ENCODE measurements at regions not wholly inside any gene's neighbourhood (a gene's known extent, or its start where the extent isn't known, plus 50 kb on each side); places are given as distances from the start of the nearest gene placed in this dataset.

DNA sequence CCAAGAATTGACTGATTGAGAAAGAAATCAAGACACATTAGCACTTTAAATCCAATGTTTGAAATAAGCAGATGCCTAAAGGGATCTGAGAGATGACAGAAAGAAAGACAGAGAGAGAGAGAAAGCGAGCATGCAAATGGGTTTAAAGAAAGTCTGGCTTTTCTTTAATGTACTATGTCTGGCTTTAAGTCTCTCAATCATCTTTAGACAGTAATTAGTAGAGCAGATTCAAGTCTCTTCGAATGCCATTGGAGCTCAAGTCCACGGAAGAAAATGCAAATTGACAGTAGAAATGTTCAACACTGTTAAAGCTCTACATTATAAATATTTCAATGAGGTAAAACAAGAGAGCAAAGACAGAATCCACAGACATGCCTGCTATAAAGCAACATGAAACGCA lies 1480.2 kb upstream of the CDH8 start:
- TF ChIP-seq EZH2 (optimal IDR thresholded peaks at IDR 0.05; ENCODE audit: low read depth, low read length), result no peak
- TF ChIP-seq, protein P1, sequence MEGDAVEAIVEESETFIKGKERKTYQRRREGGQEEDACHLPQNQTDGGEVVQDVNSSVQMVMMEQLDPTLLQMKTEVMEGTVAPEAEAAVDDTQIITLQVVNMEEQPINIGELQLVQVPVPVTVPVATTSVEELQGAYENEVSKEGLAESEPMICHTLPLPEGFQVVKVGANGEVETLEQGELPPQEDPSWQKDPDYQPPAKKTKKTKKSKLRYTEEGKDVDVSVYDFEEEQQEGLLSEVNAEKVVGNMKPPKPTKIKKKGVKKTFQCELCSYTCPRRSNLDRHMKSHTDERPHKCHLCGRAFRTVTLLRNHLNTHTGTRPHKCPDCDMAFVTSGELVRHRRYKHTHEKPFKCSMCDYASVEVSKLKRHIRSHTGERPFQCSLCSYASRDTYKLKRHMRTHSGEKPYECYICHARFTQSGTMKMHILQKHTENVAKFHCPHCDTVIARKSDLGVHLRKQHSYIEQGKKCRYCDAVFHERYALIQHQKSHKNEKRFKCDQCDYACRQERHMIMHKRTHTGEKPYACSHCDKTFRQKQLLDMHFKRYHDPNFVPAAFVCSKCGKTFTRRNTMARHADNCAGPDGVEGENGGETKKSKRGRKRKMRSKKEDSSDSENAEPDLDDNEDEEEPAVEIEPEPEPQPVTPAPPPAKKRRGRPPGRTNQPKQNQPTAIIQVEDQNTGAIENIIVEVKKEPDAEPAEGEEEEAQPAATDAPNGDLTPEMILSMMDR (IDR thresholded peaks at IDR 0.05; ENCODE audit: low read length), result no peak
